ENCODE measurements at regions not wholly inside any gene's neighbourhood (a gene's known extent, or its start where the extent isn't known, plus 50 kb on each side); places are given as distances from the start of the nearest gene placed in this dataset.

- no peaks in the 10 kb centered on the region for H3K9me3 Mint-ChIP-seq (ENCODE audit: low read depth, unreplicated experiment)
- no peak for DNase-seq
- intact Hi-C loops (cut with micrococcal nuclease; ENCODE audit: unreplicated experiment): no loop called here
Observed at GRCh38 chr6:166770216-166771116, 143.4 kb upstream of the RPS6KA2 start.

GRCh38 chr6:166769648-166770047 is 142.6 kb upstream of the RPS6KA2 start:
- Mint-ChIP-seq H3K36me3 (ENCODE audit: insufficient read depth, unreplicated experiment) (no peaks in the 10 kb centered on the region), H3K27ac (ENCODE audit: unreplicated experiment) (no peak overlapping the region), H3K9me3 (ENCODE audit: low read depth, unreplicated experiment) (no peaks in the 10 kb centered on the region), H3K27me3 (ENCODE audit: unreplicated experiment) (peaks cover 26% of the 10 kb centered on the region), H3K4me3 (ENCODE audit: low read depth, unreplicated experiment) (no peak overlapping the region), H3K4me1 (ENCODE audit: low read depth, unreplicated experiment) (peaks cover 1% of the 10 kb centered on the region)
- intact Hi-C loops (cut with micrococcal nuclease; ENCODE audit: unreplicated experiment): no loop called here
- TF ChIP-seq CTCF (IDR thresholded peaks at IDR 0.05; ENCODE audit: unreplicated experiment): no peak
- BruUV-seq (replicated peaks): no TSS peak
- CTCF ChIA-PET: no interaction called here
- DNase-seq: no peak

More at GRCh38 chr6:166770216-166771116, 143.4 kb upstream of the RPS6KA2 start:
- Mint-ChIP-seq H3K4me1 (ENCODE audit: low read depth, unreplicated experiment) (peaks cover 9% of the 10 kb centered on the region), H3K36me3 (ENCODE audit: insufficient read depth, unreplicated experiment) (peaks cover 3% of the 10 kb centered on the region), H3K27ac (ENCODE audit: unreplicated experiment) (no peak overlapping the region), H3K4me3 (ENCODE audit: low read depth, unreplicated experiment) (no peak overlapping the region), H3K27me3 (ENCODE audit: unreplicated experiment) (peaks cover 30% of the 10 kb centered on the region)
- no TSS peak for BruUV-seq (replicated peaks)
- CTCF ChIA-PET: interaction anchor here (1.0 kb wide), 1 partner anchor 63 kb away, joined by 3 read pairs; no protein-coding TSS in a partner anchor
- no peak for TF ChIP-seq CTCF (IDR thresholded peaks at IDR 0.05; ENCODE audit: unreplicated experiment)

GRCh38 chr6:166768761-166769160 is 141.7 kb upstream of the RPS6KA2 start:
- H3K4me1 Mint-ChIP-seq (ENCODE audit: low read depth, unreplicated experiment): no peaks in the 10 kb centered on the region
- H3K4me3 Mint-ChIP-seq (ENCODE audit: low read depth, unreplicated experiment): no peak overlapping the region
- H3K36me3 Mint-ChIP-seq (ENCODE audit: insufficient read depth, unreplicated experiment): no peaks in the 10 kb centered on the region
- no peaks in the 10 kb centered on the region for H3K9me3 Mint-ChIP-seq (ENCODE audit: low read depth, unreplicated experiment)
- intact Hi-C loops (cut with micrococcal nuclease; ENCODE audit: unreplicated experiment): no loop called here
- BruUV-seq (replicated peaks): no TSS peak
- DNase-seq: no peak
- peaks cover 24% of the 10 kb centered on the region for H3K27me3 Mint-ChIP-seq (ENCODE audit: unreplicated experiment)
- no peak overlapping the region for H3K27ac Mint-ChIP-seq (ENCODE audit: unreplicated experiment)
- no peak for TF ChIP-seq CTCF (IDR thresholded peaks at IDR 0.05; ENCODE audit: unreplicated experiment)
- CTCF ChIA-PET: no interaction called here

- Mint-ChIP-seq H3K9me3 (ENCODE audit: low read depth, unreplicated experiment) (no peaks in the 10 kb centered on the region), H3K4me3 (ENCODE audit: low read depth, unreplicated experiment) (no peak overlapping the region), H3K27ac (ENCODE audit: unreplicated experiment) (no peak overlapping the region), H3K27me3 (ENCODE audit: unreplicated experiment) (peaks cover 8% of the 10 kb centered on the region), H3K4me1 (ENCODE audit: low read depth, unreplicated experiment) (no peaks in the 10 kb centered on the region), H3K36me3 (ENCODE audit: insufficient read depth, unreplicated experiment) (no peaks in the 10 kb centered on the region)
- TF ChIP-seq CTCF (IDR thresholded peaks at IDR 0.05; ENCODE audit: unreplicated experiment): no peak
- no TSS peak for BruUV-seq (replicated peaks)
- intact Hi-C loops (cut with micrococcal nuclease; ENCODE audit: unreplicated experiment): no loop called here
- no peak for DNase-seq
- CTCF ChIA-PET: no interaction called here
Observed at GRCh38 chr6:166767230-166767629, 140.2 kb upstream of the RPS6KA2 start.

Measured in Calu3 (cell line).